GM12878 (cell line): ENCODE measurements at regions not wholly inside any gene's neighbourhood (a gene's known extent, or its start where the extent isn't known, plus 50 kb on each side); places are given as distances from the start of the nearest gene placed in this dataset.

ENCODE experiments used
- ATAC-seq: fragments of 200-7000 bp; cut with Tn5 transposase; 3 replicates; pipeline ENCODE4 v1.9.1; 2020; ENCODE audit warnings: mild to moderate bottlenecking, moderate library complexity
- BruUV-seq: library from RNA; stranded (reverse); fragments of 400-500 nt; replicated peaks from 2 replicates; lab custom pipeline; 2021; lab: Mats Ljungman, UMichigan
- CTCF ChIA-PET: fragments of 300-600 bp; sonication (Branson Sonifier 250); formaldehyde crosslinking; extraction: SDS; loops from one replicate; lab custom pipeline; 2021; ENCODE audit warnings: inconsistent platforms; lab: Yijun Ruan, JAX
- POLR2A ChIA-PET: fragments of 350-600 bp; formaldehyde crosslinking; extraction: SDS; loops from one replicate; lab custom pipeline; 2021; ENCODE audit warnings: inconsistent platforms; lab: Charles Lee
- RAD21 ChIA-PET: fragments of 300-600 bp; sonication (Branson Sonifier 250); formaldehyde crosslinking; loops from one replicate; lab custom pipeline; 2023; ENCODE audit warnings: antibody characterized with exemption; ENCODE audit not compliant: unreplicated experiment; lab: Charles Lee
- SMC1A ChIA-PET: fragments of 300-600 bp; sonication (Branson Sonifier 250); formaldehyde crosslinking; loops from one replicate; lab custom pipeline; 2023; ENCODE audit not compliant: unreplicated experiment, uncharacterized antibody; lab: Charles Lee
- DNase-seq: peaks from one replicate; pipeline ENCODE4 v3.0.0-alpha.2; 2011; ENCODE audit warnings: low read depth, low spot score
- FAIRE-seq: peaks from 3 replicates; lab custom pipeline; 2011; peaks lifted over from hg19 to GRCh38; lab: Jason Lieb, UNC
- H2AFZ ChIP-seq: 2 replicates; pipeline ENCODE4 v1.6.0; 2011; ENCODE audit warnings: low read depth, low read length, control low read depth; ENCODE audit not compliant: control insufficient read depth
- H3K27ac ChIP-seq: 2 replicates; pipeline ENCODE4 v1.5.1; 2011; ENCODE audit warnings: control low read depth; ENCODE audit not compliant: control insufficient read depth, insufficient read depth
- H3K27me3 ChIP-seq, 2 experiments: replicated peaks in 1 of 2; 2 replicates each; pipeline versions ENCODE4 v1.6.0 to v1.6.1; 2011; ENCODE audit warnings: low read length in 1 of 2; ENCODE audit not compliant: control insufficient read depth in 2 of 2, insufficient read depth in 2 of 2
- H3K36me3 ChIP-seq, 2 experiments: 2 replicates each; pipeline ENCODE4 v1.5.1; 2011; ENCODE audit warnings: low read length in 1 of 2; ENCODE audit not compliant: control insufficient read depth in 2 of 2, insufficient read depth in 2 of 2
- H3K4me1 ChIP-seq: 2 replicates; pipeline ENCODE4 v1.6.1; 2011; ENCODE audit warnings: mild to moderate bottlenecking, low read length, moderate library complexity, mixed read lengths; ENCODE audit not compliant: control insufficient read depth, insufficient read depth
- H3K4me2 ChIP-seq: 2 replicates; pipeline ENCODE4 v1.6.0; 2011; ENCODE audit warnings: control low read depth; ENCODE audit not compliant: control insufficient read depth, insufficient read depth
- H3K4me3 ChIP-seq: fragments of 200-600 bp; sonication (generic); 2 replicates; pipeline ENCODE4 v1.5.1; 2016
- H3K79me2 ChIP-seq: 2 replicates; pipeline ENCODE4 v1.6.0; 2011; ENCODE audit warnings: low read length; ENCODE audit not compliant: control insufficient read depth, insufficient read depth
- H3K9ac ChIP-seq: 2 replicates; pipeline ENCODE4 v1.8.0; 2011; ENCODE audit warnings: low read length, control low read depth, mixed read lengths; ENCODE audit not compliant: control insufficient read depth, insufficient read depth
- H3K9me3 ChIP-seq: replicated peaks from 3 replicates; pipeline ENCODE4 v1.5.1; 2011; ENCODE audit warnings: mild to moderate bottlenecking, low read length; ENCODE audit not compliant: control insufficient read depth, insufficient read depth
- H4K20me1 ChIP-seq: 2 replicates; pipeline ENCODE4 v1.6.0; 2011; ENCODE audit not compliant: control insufficient read depth, insufficient read depth
- EGR1 ChIP-seq, 2 experiments: IDR thresholded peaks; 1 replicate in 1 of 2; 2 replicates in 1 of 2; pipeline ENCODE4 v1.6.1; 2011 to 2012; ENCODE audit warnings: low read depth in 2 of 2, low read length in 2 of 2, borderline replicate concordance in 1 of 2, mild to moderate bottlenecking in 1 of 2, moderate library complexity in 1 of 2
- FOXM1 ChIP-seq: IDR thresholded peaks from 2 replicates; pipeline ENCODE4 v1.6.1; 2012; ENCODE audit warnings: low read depth, mild to moderate bottlenecking, inconsistent platforms, low read length, moderate library complexity
- NR2C1 ChIP-seq: fragments of 450-650 bp; IDR thresholded peaks from 2 replicates; pipeline ENCODE4 v1.6.1; 2017; ENCODE audit warnings: antibody characterized with exemption, mild to moderate bottlenecking, moderate library complexity
- SMARCA5 ChIP-seq: fragments of 450-650 bp; IDR thresholded peaks from 2 replicates; pipeline ENCODE4 v1.6.1; 2017; ENCODE audit warnings: mild to moderate bottlenecking
- TCF3 ChIP-seq: IDR thresholded peaks from 2 replicates; pipeline ENCODE4 v1.6.1; 2012; ENCODE audit warnings: low read depth, mild to moderate bottlenecking, low read length, borderline replicate concordance; ENCODE audit not compliant: insufficient read depth
- TCF7 ChIP-seq: IDR thresholded peaks from 2 replicates; pipeline ENCODE4 v1.6.1; 2014; ENCODE audit warnings: antibody characterized with exemption, borderline replicate concordance
- ZNF217 ChIP-seq: fragments of 450-650 bp; IDR thresholded peaks from 2 replicates; pipeline ENCODE4 v1.6.1; 2017; ENCODE audit warnings: antibody characterized with exemption, mild to moderate bottlenecking
- ZNF274 ChIP-seq: IDR thresholded peaks from one replicate; pipeline ENCODE4 v1.8.0; 2011; ENCODE audit not compliant: insufficient read length, insufficient read depth
- ZNF622 ChIP-seq: fragments of 450-650 bp; IDR thresholded peaks from 2 replicates; pipeline ENCODE4 v1.6.1; 2017; ENCODE audit warnings: mild to moderate bottlenecking, inconsistent platforms
- WGBS: methylation state at CpG from one replicate; pipeline ENCODE4 v1.1.6; 2016; ENCODE audit warnings: low lambda C conversion rate; ENCODE audit not compliant: insufficient replicate concordance, insufficient coverage; ENCODE audit errors: missing lambda C conversion rate; 5-methylcytosine and 5-hydroxymethylcytosine counted together
- in situ Hi-C: fragments of 300-500 bp; cut with MboI; formaldehyde crosslinking; loops from 9 replicates; pipeline ENCODE4 v1.14.3; 2018; ENCODE audit warnings: mixed read lengths
- intact Hi-C: fragments of 100-400 bp; cut with micrococcal nuclease; formaldehyde crosslinking; loops from one replicate; pipeline ENCODE4 v1.14.2; 2022; ENCODE audit not compliant: unreplicated experiment
- TF ChIP-seq, protein P1 (sequence below): fragments of 450-650 bp; IDR thresholded peaks from 2 replicates; pipeline ENCODE4 v1.6.1; 2016; ENCODE audit warnings: mild to moderate bottlenecking
- TF ChIP-seq, protein P2 (sequence below): fragments of 450-650 bp; conservative IDR thresholded peaks from 2 replicates; pipeline ENCODE4 v1.6.1; 2017; ENCODE audit warnings: mild to moderate bottlenecking, moderate library complexity
- TF ChIP-seq, protein P3 (sequence below): fragments of 450-650 bp; formaldehyde crosslinking; IDR thresholded peaks from 2 replicates; pipeline ENCODE4 v1.4.0; 2020; ENCODE audit warnings: mild to moderate bottlenecking, moderate library complexity
- TF ChIP-seq, protein P4 (sequence below): fragments of 450-650 bp; IDR thresholded peaks from 2 replicates; pipeline ENCODE4 v1.6.1; 2016; ENCODE audit warnings: mild to moderate bottlenecking, moderate library complexity, borderline replicate concordance

DNA sequence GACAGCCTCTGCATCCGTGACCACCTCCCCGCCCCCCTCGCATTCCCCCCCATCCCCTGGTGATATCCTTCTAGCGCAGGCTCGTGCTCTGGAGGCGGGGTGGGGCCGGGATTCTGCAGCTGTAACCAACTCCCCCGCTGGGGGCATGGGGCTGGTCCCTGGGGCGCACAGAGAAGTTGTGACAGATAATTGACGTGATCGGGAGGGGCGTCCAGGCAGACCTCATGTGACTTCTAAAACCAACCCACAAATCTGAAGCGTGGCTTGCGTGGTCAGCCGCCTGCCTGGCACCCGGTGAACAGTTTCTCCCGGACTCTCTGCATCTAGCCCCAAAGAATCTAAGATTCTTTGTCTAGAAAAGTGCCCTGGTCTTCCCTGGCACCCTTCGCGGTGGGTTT, 100.6 kb upstream of the IGF1R start:
- ATAC-seq (no peak), FAIRE-seq (no peak), DNase-seq (no peak)
- no peaks in the 10 kb centered on the region for H3K36me3 ChIP-seq
- no peak overlapping the region for H3K9ac ChIP-seq
- H3K27ac ChIP-seq = no peak overlapping the region
- ChIA-PET CTCF (no interaction called here), SMC1A (no interaction called here), POLR2A (no interaction called here), RAD21 (no interaction called here)
- H2AFZ ChIP-seq = no peak overlapping the region
- no peaks in the 10 kb centered on the region for H3K4me1 ChIP-seq
- no peak overlapping the region for H3K4me3 ChIP-seq
- no peaks in the 10 kb centered on the region; the same call in 1 of the 3 replicates for H3K9me3 ChIP-seq
- no peaks in the 10 kb centered on the region for H4K20me1 ChIP-seq
- WGBS = 23% methylated on average over 19 of the region's 19 CpGs
- H3K27me3 ChIP-seq = peaks cover 3 to 10% of the 10 kb centered on the region in 2 experiments; a peak in 3 of 4 replicates
- H3K79me2 ChIP-seq = no peaks in the 10 kb centered on the region
- in situ Hi-C loops (no loop called here), intact Hi-C loops (no loop called here)
- no TSS peak for BruUV-seq
- no peak overlapping the region for H3K4me2 ChIP-seq
- no peak for TF ChIP-seq ZNF622
- no peak for TF ChIP-seq TCF7
- TF ChIP-seq ZNF217 = no peak
- TF ChIP-seq EGR1 (IDR thresholded peaks at IDR 0.05; ENCODE audit: borderline replicate concordance in 1 of 2, low read depth in 2 of 2, low read length in 2 of 2) = no peak
- no peak for TF ChIP-seq ZNF274
- TF ChIP-seq NR2C1 = no peak
- TF ChIP-seq, protein P1, sequence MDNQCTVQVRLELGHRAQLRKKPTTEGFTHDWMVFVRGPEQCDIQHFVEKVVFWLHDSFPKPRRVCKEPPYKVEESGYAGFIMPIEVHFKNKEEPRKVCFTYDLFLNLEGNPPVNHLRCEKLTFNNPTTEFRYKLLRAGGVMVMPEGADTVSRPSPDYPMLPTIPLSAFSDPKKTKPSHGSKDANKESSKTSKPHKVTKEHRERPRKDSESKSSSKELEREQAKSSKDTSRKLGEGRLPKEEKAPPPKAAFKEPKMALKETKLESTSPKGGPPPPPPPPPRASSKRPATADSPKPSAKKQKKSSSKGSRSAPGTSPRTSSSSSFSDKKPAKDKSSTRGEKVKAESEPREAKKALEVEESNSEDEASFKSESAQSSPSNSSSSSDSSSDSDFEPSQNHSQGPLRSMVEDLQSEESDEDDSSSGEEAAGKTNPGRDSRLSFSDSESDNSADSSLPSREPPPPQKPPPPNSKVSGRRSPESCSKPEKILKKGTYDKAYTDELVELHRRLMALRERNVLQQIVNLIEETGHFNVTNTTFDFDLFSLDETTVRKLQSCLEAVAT = no peak
- TF ChIP-seq, protein P2, sequence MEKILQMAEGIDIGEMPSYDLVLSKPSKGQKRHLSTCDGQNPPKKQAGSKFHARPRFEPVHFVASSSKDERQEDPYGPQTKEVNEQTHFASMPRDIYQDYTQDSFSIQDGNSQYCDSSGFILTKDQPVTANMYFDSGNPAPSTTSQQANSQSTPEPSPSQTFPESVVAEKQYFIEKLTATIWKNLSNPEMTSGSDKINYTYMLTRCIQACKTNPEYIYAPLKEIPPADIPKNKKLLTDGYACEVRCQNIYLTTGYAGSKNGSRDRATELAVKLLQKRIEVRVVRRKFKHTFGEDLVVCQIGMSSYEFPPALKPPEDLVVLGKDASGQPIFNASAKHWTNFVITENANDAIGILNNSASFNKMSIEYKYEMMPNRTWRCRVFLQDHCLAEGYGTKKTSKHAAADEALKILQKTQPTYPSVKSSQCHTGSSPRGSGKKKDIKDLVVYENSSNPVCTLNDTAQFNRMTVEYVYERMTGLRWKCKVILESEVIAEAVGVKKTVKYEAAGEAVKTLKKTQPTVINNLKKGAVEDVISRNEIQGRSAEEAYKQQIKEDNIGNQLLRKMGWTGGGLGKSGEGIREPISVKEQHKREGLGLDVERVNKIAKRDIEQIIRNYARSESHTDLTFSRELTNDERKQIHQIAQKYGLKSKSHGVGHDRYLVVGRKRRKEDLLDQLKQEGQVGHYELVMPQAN = no peak
- TF ChIP-seq FOXM1 = no peak
- TF ChIP-seq TCF3 = no peak
- TF ChIP-seq, protein P3, sequence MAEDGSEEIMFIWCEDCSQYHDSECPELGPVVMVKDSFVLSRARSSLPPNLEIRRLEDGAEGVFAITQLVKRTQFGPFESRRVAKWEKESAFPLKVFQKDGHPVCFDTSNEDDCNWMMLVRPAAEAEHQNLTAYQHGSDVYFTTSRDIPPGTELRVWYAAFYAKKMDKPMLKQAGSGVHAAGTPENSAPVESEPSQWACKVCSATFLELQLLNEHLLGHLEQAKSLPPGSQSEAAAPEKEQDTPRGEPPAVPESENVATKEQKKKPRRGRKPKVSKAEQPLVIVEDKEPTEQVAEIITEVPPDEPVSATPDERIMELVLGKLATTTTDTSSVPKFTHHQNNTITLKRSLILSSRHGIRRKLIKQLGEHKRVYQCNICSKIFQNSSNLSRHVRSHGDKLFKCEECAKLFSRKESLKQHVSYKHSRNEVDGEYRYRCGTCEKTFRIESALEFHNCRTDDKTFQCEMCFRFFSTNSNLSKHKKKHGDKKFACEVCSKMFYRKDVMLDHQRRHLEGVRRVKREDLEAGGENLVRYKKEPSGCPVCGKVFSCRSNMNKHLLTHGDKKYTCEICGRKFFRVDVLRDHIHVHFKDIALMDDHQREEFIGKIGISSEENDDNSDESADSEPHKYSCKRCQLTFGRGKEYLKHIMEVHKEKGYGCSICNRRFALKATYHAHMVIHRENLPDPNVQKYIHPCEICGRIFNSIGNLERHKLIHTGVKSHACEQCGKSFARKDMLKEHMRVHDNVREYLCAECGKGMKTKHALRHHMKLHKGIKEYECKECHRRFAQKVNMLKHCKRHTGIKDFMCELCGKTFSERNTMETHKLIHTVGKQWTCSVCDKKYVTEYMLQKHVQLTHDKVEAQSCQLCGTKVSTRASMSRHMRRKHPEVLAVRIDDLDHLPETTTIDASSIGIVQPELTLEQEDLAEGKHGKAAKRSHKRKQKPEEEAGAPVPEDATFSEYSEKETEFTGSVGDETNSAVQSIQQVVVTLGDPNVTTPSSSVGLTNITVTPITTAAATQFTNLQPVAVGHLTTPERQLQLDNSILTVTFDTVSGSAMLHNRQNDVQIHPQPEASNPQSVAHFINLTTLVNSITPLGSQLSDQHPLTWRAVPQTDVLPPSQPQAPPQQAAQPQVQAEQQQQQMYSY = no peak
- TF ChIP-seq SMARCA5 = no peak
- TF ChIP-seq, protein P4, sequence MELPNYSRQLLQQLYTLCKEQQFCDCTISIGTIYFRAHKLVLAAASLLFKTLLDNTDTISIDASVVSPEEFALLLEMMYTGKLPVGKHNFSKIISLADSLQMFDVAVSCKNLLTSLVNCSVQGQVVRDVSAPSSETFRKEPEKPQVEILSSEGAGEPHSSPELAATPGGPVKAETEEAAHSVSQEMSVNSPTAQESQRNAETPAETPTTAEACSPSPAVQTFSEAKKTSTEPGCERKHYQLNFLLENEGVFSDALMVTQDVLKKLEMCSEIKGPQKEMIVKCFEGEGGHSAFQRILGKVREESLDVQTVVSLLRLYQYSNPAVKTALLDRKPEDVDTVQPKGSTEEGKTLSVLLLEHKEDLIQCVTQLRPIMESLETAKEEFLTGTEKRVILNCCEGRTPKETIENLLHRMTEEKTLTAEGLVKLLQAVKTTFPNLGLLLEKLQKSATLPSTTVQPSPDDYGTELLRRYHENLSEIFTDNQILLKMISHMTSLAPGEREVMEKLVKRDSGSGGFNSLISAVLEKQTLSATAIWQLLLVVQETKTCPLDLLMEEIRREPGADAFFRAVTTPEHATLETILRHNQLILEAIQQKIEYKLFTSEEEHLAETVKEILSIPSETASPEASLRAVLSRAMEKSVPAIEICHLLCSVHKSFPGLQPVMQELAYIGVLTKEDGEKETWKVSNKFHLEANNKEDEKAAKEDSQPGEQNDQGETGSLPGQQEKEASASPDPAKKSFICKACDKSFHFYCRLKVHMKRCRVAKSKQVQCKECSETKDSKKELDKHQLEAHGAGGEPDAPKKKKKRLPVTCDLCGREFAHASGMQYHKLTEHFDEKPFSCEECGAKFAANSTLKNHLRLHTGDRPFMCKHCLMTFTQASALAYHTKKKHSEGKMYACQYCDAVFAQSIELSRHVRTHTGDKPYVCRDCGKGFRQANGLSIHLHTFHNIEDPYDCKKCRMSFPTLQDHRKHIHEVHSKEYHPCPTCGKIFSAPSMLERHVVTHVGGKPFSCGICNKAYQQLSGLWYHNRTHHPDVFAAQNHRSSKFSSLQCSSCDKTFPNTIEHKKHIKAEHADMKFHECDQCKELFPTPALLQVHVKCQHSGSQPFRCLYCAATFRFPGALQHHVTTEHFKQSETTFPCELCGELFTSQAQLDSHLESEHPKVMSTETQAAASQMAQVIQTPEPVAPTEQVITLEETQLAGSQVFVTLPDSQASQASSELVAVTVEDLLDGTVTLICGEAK = no peak
